Endothelial cell of umbilical vein (primary cell): ENCODE measurements at regions not wholly inside any gene's neighbourhood (a gene's known extent, or its start where the extent isn't known, plus 50 kb on each side); places are given as distances from the start of the nearest gene placed in this dataset.

ENCODE experiments used
- CTCF ChIP-seq, 2 donors: IDR thresholded peaks; 1 replicate in 1 of 2; 2 replicates in 1 of 2; pipeline ENCODE4 v1.5.1; 2011; ENCODE audit warnings: low read length in 2 of 2, mild to moderate bottlenecking in 2 of 2, moderate library complexity in 2 of 2, control low read depth in 1 of 2, inconsistent platforms in 1 of 2, low read depth in 1 of 2; ENCODE audit not compliant: insufficient read depth in 1 of 2; ENCODE audit errors: extremely low read depth in 1 of 2
- EZH2 ChIP-seq: IDR thresholded peaks from 2 replicates; pipeline ENCODE4 v1.6.1; 2012; ENCODE audit warnings: borderline replicate concordance, low read depth, mild to moderate bottlenecking, moderate library complexity, low read length, inconsistent platforms; ENCODE audit not compliant: severe bottlenecking
- FOS ChIP-seq: IDR thresholded peaks from 2 replicates; pipeline ENCODE4 v1.6.1; 2011; ENCODE audit warnings: mild to moderate bottlenecking, low read length, moderate library complexity, borderline replicate concordance; ENCODE audit not compliant: insufficient read depth
- GATA2 ChIP-seq: IDR thresholded peaks from 2 replicates; pipeline ENCODE4 v1.7.0; 2011; ENCODE audit warnings: low read depth, mild to moderate bottlenecking, moderate library complexity, mixed read lengths, low read length; ENCODE audit not compliant: insufficient read length, insufficient read depth
- MAX ChIP-seq: IDR thresholded peaks from 2 replicates; pipeline ENCODE4 v1.6.1; 2011; ENCODE audit not compliant: insufficient read depth, insufficient read length
- MYC ChIP-seq: IDR thresholded peaks from one replicate; pipeline ENCODE4 v1.6.1; 2011; ENCODE audit warnings: mild to moderate bottlenecking, low read depth, low read length
- POLR2A ChIP-seq: IDR thresholded peaks from 2 replicates; pipeline ENCODE4 v1.6.1; 2012; ENCODE audit warnings: low read depth, mild to moderate bottlenecking, control low read depth, low read length
- POLR2AphosphoS5 ChIP-seq: IDR thresholded peaks from 2 replicates; pipeline ENCODE4 v1.6.1; 2012; ENCODE audit warnings: low read depth, mild to moderate bottlenecking, control low read depth, low read length, moderate library complexity; ENCODE audit not compliant: insufficient read depth

- no peak for TF ChIP-seq CTCF (IDR thresholded peaks at IDR 0.05; ENCODE audit: extremely low read depth in 1 of 2, insufficient read depth in 1 of 2, low read depth in 1 of 2, low read length in 2 of 2)
- TF ChIP-seq MAX, result no peak
- TF ChIP-seq EZH2, result no peak
- TF ChIP-seq POLR2A, result no peak
- no peak for TF ChIP-seq POLR2AphosphoS5
- TF ChIP-seq GATA2, result no peak
- TF ChIP-seq FOS, result no peak
- TF ChIP-seq MYC, result no peak
Observed at GRCh38 chr6:3913958-3914337, 64.8 kb downstream of the FAM50B start.
